HepG2 (cell line): ENCODE measurements at regions not wholly inside any gene's neighbourhood (a gene's known extent, or its start where the extent isn't known, plus 50 kb on each side); places are given as distances from the start of the nearest gene placed in this dataset.

Experiments
- ATAC-seq: fragments of 200-7000 bp; cut with Tn5 transposase; 3 replicates; pipeline ENCODE4 v1.9.1; 2020; ENCODE audit warnings: mild to moderate bottlenecking, moderate library complexity
- BruUV-seq: library from RNA; stranded (reverse); fragments of 400-500 nt; replicated peaks from 2 replicates; lab custom pipeline; 2021; lab: Mats Ljungman, UMichigan
- CTCF ChIA-PET: fragments of 300-600 bp; formaldehyde crosslinking; extraction: SDS; loops from one replicate; lab custom pipeline; 2021; ENCODE audit warnings: low total read pairs, inconsistent platforms, low intra/inter-chr PET ratio; lab: Yijun Ruan, JAX
- POLR2A ChIA-PET: fragments of 350-600 bp; sonication (Branson Sonifier 250); formaldehyde crosslinking; loops from one replicate; lab custom pipeline; 2020; ENCODE audit warnings: antibody characterized with exemption, inconsistent platforms; lab: Yijun Ruan, JAX
- DNase-seq: peaks from one replicate; pipeline ENCODE4 v3.0.0-alpha.2; 2015; ENCODE audit warnings: low spot score
- FAIRE-seq: peaks from 3 replicates; lab custom pipeline; 2011; peaks lifted over from hg19 to GRCh38; lab: Jason Lieb, UNC
- H2AFZ ChIP-seq: one replicate; pipeline ENCODE4 v1.6.1; 2011; ENCODE audit warnings: low read length, inconsistent platforms
- H3K27ac ChIP-seq: fragments of 300-600 bp; 3 replicates; pipeline ENCODE4 v1.8.0; 2011; ENCODE audit warnings: mixed run types, mild to moderate bottlenecking, mixed read lengths, low read length, inconsistent platforms; ENCODE audit not compliant: insufficient read depth; ENCODE audit errors: extremely low read length
- H3K27me3 ChIP-seq, 2 experiments: fragments of 200-600 bp in 1 of 2; 2 replicates in 1 of 2; 3 replicates in 1 of 2; pipeline versions ENCODE4 v1.6.0 to v1.8.0; 2011; ENCODE audit warnings: low read length in 2 of 2, mild to moderate bottlenecking in 2 of 2, moderate library complexity in 2 of 2, inconsistent platforms in 1 of 2; ENCODE audit not compliant: insufficient read depth in 2 of 2, control insufficient read depth in 1 of 2
- H3K36me3 ChIP-seq, 2 experiments: fragments of 200-600 bp in 1 of 2; replicated peaks in 1 of 2; 2 replicates in 1 of 2; 3 replicates in 1 of 2; pipeline versions ENCODE4 v1.5.1 to v1.8.0; 2011; ENCODE audit warnings: low read length in 2 of 2, inconsistent platforms in 1 of 2; ENCODE audit not compliant: insufficient read depth in 2 of 2, control insufficient read depth in 1 of 2
- H3K4me1 ChIP-seq: 2 replicates; pipeline ENCODE4 v1.5.1; 2012; ENCODE audit warnings: low read length, inconsistent platforms; ENCODE audit not compliant: insufficient read depth
- H3K4me2 ChIP-seq: 2 replicates; pipeline ENCODE4 v1.6.0; 2011; ENCODE audit warnings: low read depth, low read length, inconsistent platforms
- H3K4me3 ChIP-seq, 3 experiments: fragments of 200-600 bp in 1 of 3; sonication (generic), shearing (Covaris generic) in 1 of 3; replicated peaks in 1 of 3; 2 replicates each; pipeline ENCODE4 v1.5.1; 2011 to 2016; ENCODE audit warnings: low read length in 3 of 3, inconsistent platforms in 2 of 3, low read depth in 2 of 3, mild to moderate bottlenecking in 2 of 3, control low read depth in 1 of 3, mixed read lengths in 1 of 3; ENCODE audit not compliant: insufficient read depth in 1 of 3
- H3K79me2 ChIP-seq: one replicate; pipeline ENCODE4 v1.6.1; 2011; ENCODE audit warnings: low read length, inconsistent platforms; ENCODE audit not compliant: insufficient read depth
- H3K9ac ChIP-seq: 2 replicates; pipeline ENCODE4 v1.6.0; 2011; ENCODE audit warnings: mild to moderate bottlenecking, low read depth, low read length, inconsistent platforms; ENCODE audit not compliant: insufficient read depth
- H3K9me3 ChIP-seq: 2 replicates; pipeline ENCODE4 v1.5.1; 2012; ENCODE audit warnings: mild to moderate bottlenecking, low read length
- H4K20me1 ChIP-seq: 2 replicates; pipeline ENCODE4 v1.6.0; 2011; ENCODE audit warnings: inconsistent platforms, mild to moderate bottlenecking, low read length, moderate library complexity; ENCODE audit not compliant: insufficient read depth
- AKNA ChIP-seq: sonication (generic); formaldehyde crosslinking; IDR thresholded peaks from 2 replicates; pipeline ENCODE4 v1.4.0; 2020; ENCODE audit warnings: missing genetic modification reagents, borderline replicate concordance
- DDIT3 ChIP-seq: sonication (generic); formaldehyde crosslinking; IDR thresholded peaks from 2 replicates; pipeline ENCODE4 v1.4.0; 2020; ENCODE audit warnings: mild to moderate bottlenecking, missing genetic modification reagents
- DNMT1 ChIP-seq: sonication (generic); formaldehyde crosslinking; IDR thresholded peaks from 2 replicates; pipeline ENCODE4 v1.5.1; 2020; ENCODE audit warnings: mild to moderate bottlenecking, missing genetic modification reagents
- MIXL1 ChIP-seq: IDR thresholded peaks from 2 replicates; pipeline ENCODE4 v1.6.1; 2016
- MLXIP ChIP-seq: sonication (generic); formaldehyde crosslinking; IDR thresholded peaks from 2 replicates; pipeline ENCODE4 v1.9.0; 2021; ENCODE audit warnings: missing genetic modification reagents, borderline replicate concordance
- SNAI1 ChIP-seq: sonication (generic); formaldehyde crosslinking; IDR thresholded peaks from 2 replicates; pipeline ENCODE4 v1.5.0; 2020; ENCODE audit warnings: mild to moderate bottlenecking, missing genetic modification reagents, borderline replicate concordance
- ZNF616 ChIP-seq: sonication (generic); formaldehyde crosslinking; IDR thresholded peaks from 2 replicates; pipeline ENCODE4 v1.5.0; 2020; ENCODE audit warnings: low read depth, mild to moderate bottlenecking, missing genetic modification reagents
- WGBS: methylation state at CpG from one replicate; pipeline ENCODE4 v1.1.6; 2017; ENCODE audit warnings: low lambda C conversion rate; 5-methylcytosine and 5-hydroxymethylcytosine counted together
- in situ Hi-C: cut with HindIII; loops from 2 replicates; pipeline ENCODE4 v1.10.0; 2017; ENCODE audit warnings: low pct_unique_long_range_greater_than_20kb; ENCODE audit not compliant: extremely low pct_ligation_motif_present
- intact Hi-C: fragments of 100-400 bp; cut with micrococcal nuclease; formaldehyde crosslinking; loops from one replicate; pipeline ENCODE4 v1.10.0; 2022; ENCODE audit not compliant: unreplicated experiment

GRCh38 chr4:26077756-26078155 is 163.7 kb downstream of the SMIM20 start:
- intact Hi-C loops = no loop called here

GRCh38 chr4:26080870-26081628 is 167.0 kb downstream of the SMIM20 start:
- DNase-seq (no peak), ATAC-seq (no peak), FAIRE-seq (no peak)
- no peak overlapping the region for H3K4me3 ChIP-seq
- H2AFZ ChIP-seq = no peak overlapping the region
- in situ Hi-C loops = no loop called here
- H3K4me1 ChIP-seq = no peaks in the 10 kb centered on the region
- 25% methylated on average over 10 of the region's 14 CpGs for WGBS
- no peaks in the 10 kb centered on the region for H3K36me3 ChIP-seq
- H3K27ac ChIP-seq = no peak overlapping the region
- H3K9me3 ChIP-seq = peaks cover 10% of the 10 kb centered on the region; the same call in 1 of the 2 replicates
- no peak overlapping the region for H3K9ac ChIP-seq
- ChIA-PET POLR2A (no interaction called here), CTCF (interaction anchor here (0.8 to 1.4 kb wide), 3 partner anchors 50 to 330 kb away, joined by 3 to 11 read pairs (median 4); no protein-coding TSS in a partner anchor)
- no peak overlapping the region for H3K4me2 ChIP-seq
- H3K79me2 ChIP-seq = no peaks in the 10 kb centered on the region
- intact Hi-C loops = loop anchor here (5.0 kb wide), 1 partner anchor 241 kb away; the partner anchor contains the start of gene RBPJ
- 0 out of 2 replicates have a peak, but pooled peaks cover 4% of the 10 kb centered on the region for H4K20me1 ChIP-seq
- TF ChIP-seq AKNA (CRISPR knock-in tag) (no peak), DNMT1 (CRISPR knock-in tag) (no peak), ZNF616 (CRISPR knock-in tag) (no peak), DDIT3 (CRISPR knock-in tag) (no peak), MLXIP (CRISPR knock-in tag) (no peak), MIXL1 (CRISPR knock-in tag) (no peak)
- BruUV-seq = no TSS peak
- H3K27me3 ChIP-seq = peaks cover 2 to 6% of the 10 kb centered on the region in 2 experiments; a peak in 1 of 5 replicates

More at GRCh38 chr4:26077756-26078155, 163.7 kb downstream of the SMIM20 start:
- Histone ChIP-seq H3K4me3 (no peak overlapping the region), H4K20me1 (no peaks in the 10 kb centered on the region), H2AFZ (no peak overlapping the region), H3K27me3 (peaks cover 2 to 4% of the 10 kb centered on the region in 2 experiments; a peak in 1 of 5 replicates), H3K27ac (no peak overlapping the region), H3K79me2 (no peaks in the 10 kb centered on the region), H3K4me1 (no peaks in the 10 kb centered on the region), H3K9ac (no peak overlapping the region), H3K4me2 (no peak overlapping the region), H3K9me3 (peaks cover 10% of the 10 kb centered on the region; the same call in 1 of the 2 replicates), H3K36me3 (no peaks in the 10 kb centered on the region)
- in situ Hi-C loops = no loop called here
- no TSS peak for BruUV-seq
- POLR2A ChIA-PET = no interaction called here
- FAIRE-seq (no peak), DNase-seq (no peak), ATAC-seq (no peak)
- CTCF ChIA-PET = no interaction called here
- TF ChIP-seq SNAI1 = no peak
- WGBS = 14% methylated on average over 3 of the region's 3 CpGs
